ENCODE measurements at regions not wholly inside any gene's neighbourhood (a gene's known extent, or its start where the extent isn't known, plus 50 kb on each side); places are given as distances from the start of the nearest gene placed in this dataset.

DNA sequence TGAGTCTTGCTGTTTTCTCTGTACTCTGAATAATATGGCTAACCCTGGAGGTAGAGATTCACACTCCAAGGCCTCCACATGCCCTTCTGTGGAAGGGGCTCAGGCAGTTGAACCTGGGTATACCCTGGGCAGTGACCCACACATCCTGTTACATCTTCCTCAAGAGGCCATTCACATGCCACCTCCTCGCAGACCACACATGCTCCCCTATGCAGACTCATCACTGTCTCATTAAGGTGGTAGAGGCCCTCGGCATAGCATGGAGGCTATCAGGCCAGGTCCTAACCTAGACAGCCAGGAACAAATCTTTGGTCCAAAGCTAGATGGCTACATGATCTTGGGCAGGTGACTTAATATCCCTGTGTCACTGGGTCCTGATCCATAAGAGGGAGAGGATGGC lies 363.9 kb upstream of the ZNF507 start:
- no peak for DNase-seq (ENCODE audit: low read depth)

DNA sequence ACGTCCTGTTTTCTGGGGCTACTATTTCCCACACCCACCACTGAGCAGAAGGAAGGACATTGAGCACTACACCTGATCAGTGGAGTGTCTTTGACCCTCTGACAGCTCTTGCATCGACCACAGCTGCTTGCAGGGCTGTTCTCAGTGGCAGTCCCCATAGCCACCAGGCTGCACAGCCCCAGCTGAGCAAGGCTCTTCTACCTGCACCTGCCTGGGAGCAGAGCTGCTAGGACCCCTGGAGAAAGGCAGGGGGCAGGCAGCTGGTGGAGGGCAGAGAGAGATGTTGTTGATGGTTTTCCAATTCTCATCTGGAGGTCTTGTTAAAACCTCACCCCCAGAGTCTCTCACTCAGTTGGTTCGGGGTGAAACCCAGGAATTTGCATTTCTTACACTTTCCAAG lies 361.8 kb upstream of the ZNF507 start:
- DNase-seq (ENCODE audit: low read depth): no peak

DNA sequence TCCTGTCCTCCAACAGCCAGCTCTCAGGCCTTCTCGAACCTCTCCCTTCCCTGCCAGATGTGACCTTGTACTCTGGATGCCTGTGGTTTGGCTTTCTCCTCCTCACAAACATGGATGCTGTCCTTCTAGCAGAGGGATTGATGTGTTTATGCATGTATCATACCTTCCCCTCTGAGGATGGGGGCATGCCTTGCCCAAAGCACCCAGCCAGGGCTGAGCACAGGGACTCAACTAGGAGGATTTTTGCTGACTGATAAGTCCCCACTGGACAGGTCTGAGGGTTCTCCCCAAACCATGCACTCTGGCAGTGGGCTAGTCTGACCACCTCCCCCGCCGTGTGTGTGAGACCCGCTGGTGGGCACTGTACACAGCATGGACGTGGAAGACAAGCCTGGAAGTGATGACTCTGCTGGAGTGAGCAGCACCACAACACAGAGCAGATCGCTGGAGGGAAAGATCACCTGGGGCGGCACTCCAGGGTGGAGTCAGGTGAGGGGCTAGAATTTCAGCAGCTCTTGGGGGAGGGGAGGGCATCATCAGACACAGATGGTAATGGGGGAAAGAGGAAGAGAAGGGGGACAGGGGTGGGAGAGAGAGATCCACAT lies 360.3 kb upstream of the ZNF507 start:
- no peak for DNase-seq (ENCODE audit: low read depth)

DNA sequence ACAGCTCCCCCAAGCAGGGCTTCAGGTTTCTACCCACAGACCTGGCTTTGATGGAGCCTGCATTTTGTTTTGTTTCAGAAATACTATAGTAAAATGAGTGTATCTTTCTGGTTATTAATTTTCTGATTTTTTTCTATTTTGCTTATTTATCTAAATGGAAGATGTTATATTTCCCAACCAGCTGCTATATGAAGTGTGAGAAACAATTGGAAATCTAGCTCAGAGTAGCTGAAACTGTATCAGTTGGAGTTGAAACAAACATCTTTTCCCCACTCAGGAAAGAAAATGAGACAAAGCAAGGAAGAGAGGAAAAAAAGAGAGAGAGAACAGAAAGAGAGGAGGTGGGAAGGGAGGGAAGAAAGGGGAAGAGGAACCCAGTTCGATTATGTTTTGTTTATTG lies 358.5 kb upstream of the ZNF507 start:
- no peak for DNase-seq (ENCODE audit: low read depth)

DNA sequence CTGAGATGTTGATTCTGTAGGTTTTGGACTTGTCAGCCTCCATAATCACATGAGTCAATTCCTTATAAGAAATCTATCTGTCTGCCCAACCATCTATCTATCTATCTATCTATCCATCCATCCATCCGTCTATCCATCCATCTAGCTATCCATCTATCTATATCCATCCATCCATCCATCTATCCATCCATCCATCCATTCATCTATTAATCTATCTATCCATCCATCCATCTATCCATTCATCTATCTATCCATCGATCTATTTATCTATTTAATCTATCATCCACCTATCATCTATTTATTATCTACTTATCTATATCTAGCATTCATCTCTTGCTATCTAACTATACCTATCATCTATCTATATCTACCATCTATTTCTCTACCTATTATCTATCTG lies 357.2 kb upstream of the ZNF507 start:
- no peak for DNase-seq (ENCODE audit: low read depth)

DNA sequence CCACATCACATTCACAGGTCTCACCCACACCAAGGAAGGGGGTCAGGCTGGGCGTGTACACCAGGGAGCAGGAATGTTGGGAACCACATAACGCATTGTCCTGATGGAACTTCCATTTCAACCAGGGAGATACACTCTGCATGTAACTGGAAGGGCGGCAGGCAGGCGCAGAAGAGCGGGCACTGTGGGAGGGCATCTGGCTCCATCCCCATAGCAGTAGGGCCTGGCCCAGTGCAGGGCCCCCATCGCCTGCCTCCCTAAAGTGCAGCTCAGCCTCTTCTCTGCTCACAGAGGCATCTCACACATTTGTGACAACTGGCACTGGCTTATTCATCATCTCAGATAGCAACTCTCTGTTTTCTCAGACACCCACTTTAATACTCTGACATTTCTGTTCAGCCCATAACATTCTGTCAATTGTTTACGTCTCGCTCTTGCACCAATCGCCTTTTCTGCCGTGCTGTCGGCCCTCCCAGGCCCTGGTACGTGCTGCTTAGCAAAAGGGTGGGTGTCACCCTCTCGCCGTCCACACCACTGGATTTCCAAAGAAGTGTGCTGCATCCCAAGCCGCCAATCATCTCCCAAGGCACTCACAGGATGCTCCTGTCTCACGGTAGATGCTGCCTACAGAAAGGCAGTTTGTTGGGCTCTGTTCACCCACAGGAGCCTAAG lies 353.3 kb upstream of the ZNF507 start:
- no peak for DNase-seq (ENCODE audit: low read depth)

DNA sequence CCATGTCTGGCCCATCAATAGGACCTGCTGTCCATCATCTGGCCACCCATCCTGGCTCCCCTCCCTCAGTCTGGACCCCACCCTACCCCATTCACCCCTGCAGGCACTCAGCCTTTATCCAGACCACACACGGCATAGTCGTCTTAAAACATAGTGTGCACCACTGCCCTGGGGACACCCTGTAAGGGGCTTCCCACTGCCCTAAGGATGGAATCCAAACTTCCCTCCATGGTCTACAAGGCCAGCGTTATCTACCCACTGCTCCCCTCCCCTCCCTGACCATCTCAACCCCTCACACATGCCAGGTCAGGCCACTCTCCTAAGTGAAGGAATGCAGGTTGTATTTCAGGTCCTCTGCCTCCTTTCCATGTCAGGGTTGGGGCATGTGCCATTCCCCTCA lies 352.7 kb upstream of the ZNF507 start:
- DNase-seq (ENCODE audit: low read depth): no peak

DNA sequence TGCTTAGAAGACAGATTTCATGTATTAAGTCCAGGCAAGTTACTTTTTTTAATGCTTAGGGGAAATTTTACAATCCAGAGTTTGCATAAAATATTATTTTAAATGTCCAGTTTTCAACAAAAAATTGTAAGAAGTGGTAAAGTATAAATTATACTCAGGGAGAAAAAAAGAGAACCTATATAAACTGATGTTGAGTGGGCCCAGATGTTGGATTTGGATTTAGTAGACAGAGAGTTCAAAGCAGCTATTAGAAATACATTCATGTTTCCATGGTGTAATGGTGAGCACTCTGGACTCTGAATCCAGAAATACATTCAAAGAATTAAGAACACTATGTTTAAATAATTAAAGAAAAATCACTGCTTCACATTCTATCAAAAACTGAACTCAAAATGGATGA lies 349.9 kb upstream of the ZNF507 start:
- DNase-seq (ENCODE audit: low read depth): no peak

DNA sequence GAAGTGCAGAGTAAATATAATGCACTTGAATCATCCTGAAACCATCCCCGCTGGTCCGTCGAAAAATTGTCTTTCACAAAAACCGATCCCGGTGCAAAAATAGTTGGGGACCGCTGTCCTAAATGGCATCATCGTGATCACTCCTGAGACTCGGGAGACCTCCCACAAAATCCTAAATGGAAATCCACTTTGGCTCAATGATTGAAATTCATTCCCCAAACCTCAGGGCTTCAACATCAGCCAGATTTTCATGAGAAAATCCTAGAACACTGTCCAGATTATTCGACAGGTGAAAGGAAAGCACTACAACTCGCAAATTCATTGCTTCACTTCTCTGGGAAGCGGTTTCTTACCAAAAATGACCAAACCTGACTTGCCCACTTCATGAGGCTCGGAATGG lies 335.3 kb upstream of the ZNF507 start:
- DNase-seq (ENCODE audit: low read depth): no peak

DNA sequence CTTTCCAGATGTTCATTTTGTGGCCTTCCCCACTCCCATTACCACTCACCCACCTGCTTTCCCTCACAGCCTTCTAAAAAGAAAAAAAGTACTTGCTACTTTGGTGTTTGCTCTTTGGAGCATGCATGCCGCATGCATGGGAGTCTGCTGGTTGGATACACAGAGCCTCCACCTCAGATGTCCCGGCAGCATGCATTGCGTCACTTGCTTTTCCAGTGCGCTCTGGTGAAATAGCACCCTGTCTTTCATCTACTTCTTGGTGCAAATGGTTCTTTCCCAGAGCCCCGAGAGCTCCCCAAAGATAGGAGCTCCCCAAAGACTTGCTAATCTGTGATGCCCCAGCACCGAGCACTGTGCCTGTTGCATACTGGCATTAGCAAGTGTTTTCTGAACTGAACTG lies 333.2 kb upstream of the ZNF507 start:
- DNase-seq (ENCODE audit: low read depth): no peak

DNA sequence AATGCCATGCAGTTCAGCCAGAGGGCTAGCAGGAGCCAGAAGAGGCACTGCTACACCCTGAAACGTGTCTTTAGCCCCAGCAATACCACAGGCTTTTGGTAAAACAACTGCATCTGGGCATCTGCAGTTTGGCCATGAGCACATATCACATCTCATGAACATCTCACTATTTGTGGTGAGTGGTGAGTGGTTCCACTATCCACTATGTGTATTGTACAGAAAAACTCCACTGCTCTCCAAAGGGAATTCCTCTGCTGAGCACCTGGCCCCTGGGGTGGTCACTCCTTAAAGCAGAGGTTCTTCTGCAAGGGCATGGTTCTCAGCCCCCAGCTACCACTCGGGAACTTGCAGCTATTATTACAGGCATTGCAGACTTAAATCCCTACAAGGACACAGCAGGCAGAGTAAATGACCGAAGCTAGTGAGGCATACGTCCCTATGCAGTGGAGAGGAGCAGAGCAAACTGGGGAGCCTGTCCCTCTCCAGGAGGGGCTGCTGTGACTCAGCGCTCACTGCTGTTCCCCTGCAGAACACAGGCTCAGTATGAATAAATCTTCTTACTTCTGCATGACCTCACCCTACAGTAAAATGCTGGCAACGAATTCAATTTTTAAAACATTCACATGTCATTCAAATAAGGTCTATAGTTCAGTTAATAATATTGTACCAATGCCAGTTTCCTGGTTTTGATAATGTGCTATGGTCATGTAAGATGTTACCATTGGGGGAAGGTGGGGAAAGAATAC lies 332.4 kb upstream of the ZNF507 start:
- DNase-seq (ENCODE audit: low read depth): no peak

DNA sequence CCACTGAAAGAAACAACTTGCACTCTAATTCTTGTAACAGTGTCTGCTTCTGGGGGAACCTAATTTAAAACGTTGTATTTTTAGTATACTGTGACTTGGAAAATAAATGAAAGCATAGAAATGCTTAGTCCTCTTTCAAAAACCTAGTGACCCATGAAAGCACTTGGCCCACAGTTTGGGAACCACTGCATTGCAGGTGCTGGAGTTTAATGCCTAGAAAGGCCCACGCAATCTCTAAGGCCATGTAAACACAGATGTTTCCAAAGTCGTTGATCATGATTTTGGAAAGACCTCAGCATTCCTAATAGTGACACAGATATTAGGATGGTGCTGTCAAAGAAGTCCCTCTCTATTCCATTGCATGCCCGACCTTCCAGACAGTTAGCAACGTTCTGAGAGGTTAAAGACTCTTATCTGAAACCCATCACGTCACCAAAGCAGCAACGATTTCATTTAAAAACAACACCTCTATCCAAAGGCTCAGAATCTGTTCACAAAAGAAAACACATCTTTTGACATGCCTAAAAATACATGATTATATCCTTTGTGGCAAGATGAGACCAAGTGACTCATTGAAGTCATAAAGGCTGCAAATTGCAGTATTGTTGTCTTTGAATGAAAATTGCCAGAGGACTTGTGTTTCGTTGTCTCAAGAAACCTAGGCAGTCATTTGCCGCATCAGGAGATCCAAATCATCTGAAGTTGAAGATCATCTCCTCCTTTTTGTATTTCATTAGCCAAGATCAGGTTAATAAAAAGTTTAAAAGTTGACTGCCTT lies 328.0 kb upstream of the ZNF507 start:
- no peak for DNase-seq (ENCODE audit: low read depth)

DNA sequence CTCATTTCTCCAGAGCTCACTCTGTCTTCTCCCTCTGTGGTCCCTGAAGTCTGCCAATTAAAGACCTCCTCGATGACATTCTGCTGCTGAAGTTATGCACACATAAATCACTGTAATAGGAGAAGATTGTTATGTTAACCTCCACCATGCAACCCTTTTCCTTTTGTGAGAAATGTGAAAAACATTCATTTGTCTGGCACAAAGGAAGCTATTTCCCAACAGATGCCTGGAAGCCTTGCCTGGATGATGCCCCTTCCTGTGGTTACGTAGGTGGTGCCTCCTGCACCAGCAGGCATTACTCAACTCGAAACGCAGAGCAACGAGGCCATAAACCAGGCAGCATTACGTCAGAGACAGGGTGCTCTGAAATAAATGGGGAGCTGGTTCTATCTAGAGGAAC lies 327.4 kb upstream of the ZNF507 start:
- no peak for DNase-seq (ENCODE audit: low read depth)

DNA sequence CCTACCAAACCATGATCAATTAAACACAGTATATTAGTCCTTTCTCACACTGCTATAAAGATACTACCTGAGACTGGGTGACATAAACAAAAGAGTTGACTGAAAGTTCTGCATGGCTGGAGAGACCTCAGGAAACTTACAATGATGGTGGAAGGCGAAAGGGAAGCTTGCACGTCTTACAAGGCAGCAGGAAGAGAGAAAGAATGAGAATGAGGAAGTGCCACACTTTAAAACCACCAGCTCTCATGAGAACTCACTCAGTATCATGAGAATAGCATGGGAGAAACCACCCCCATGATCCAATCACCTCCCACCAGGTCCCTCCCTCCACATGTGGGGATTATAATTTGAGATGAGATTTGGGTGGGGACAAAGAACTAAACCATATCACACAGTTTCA lies 324.9 kb upstream of the ZNF507 start:
- DNase-seq (ENCODE audit: low read depth): no peak

DNA sequence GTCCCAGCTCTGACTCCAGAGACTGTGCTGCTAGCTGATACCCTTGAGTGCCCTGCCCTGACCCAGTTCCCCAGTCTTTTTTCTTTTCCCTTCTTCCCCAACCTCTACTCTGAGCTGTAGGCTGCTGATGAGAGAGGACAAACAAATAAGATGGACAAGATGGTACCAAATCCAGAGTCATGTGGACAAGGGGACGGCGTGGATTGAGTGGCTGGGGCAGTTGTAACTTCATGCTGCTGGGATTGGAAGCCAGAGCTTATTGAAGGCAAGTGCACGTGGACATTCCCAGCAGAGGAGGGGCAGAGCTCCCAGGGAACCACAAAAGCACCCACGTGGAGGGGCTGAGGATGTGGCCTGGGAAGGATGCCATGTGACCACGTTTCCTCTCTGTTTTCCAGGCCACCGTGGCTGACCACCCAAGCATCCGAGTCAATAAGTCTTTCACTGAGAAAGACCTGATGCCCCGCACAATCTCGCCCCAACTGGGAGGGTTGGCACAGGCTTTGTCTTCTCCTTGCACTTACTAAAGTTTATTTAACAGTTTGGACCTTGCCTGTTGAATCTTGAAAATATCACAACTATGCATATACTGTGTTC lies 323.3 kb upstream of the ZNF507 start:
- no peak for DNase-seq (ENCODE audit: low read depth)

DNA sequence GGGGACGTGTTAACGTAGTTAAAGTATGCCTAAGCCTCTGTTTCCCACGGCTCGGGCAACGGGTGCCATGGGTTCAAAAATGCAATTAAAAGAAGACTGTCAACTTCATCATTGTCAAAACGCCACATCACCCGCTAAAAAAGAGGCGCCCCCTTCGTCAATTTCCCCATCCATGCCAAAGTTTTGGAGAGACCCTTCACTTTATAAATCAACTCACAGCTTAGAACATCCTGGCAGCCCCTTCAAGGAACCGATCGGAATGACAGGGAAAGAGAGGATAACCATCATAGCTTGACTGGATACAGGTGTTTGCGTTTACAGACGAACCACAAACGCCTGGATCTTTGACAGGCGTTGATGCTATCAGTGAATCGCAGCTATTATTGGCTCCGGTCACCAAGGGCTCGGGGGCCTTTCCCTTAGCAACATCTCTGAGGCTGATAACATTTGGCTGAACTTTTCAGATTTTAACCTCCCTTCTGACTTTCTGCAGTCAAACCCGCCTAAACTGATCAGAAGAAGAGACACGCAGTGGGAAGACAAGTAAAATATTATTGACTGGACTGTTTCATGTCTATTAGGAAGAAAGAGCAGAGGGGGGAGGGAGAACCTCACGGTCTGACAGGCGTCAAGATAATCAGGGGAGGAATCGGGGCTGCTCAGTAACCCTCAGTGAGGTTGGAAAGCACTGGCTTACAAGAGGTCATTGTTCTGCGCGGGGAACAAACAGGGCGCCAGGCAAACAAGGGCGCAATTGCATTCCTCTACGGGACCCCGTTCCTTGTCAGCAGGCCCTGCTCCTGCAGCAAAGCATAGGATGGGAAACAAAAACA lies 322.5 kb upstream of the ZNF507 start:
- no peak for DNase-seq (ENCODE audit: low read depth)

DNA sequence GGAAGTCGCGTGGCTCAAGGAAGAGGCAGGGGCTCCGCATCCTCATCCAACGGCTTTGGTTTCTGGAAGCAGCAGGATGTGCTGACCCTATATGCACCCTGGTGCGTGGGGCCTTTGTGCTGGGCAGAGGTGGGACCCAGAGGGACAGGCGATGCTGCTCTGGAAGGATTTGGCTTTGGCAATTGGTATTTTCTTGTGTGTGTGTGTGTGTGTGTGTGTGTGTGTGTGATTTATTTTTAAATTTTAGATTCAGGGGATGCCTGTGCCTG lies 321.9 kb upstream of the ZNF507 start:
- DNase-seq (ENCODE audit: low read depth): no peak

DNA sequence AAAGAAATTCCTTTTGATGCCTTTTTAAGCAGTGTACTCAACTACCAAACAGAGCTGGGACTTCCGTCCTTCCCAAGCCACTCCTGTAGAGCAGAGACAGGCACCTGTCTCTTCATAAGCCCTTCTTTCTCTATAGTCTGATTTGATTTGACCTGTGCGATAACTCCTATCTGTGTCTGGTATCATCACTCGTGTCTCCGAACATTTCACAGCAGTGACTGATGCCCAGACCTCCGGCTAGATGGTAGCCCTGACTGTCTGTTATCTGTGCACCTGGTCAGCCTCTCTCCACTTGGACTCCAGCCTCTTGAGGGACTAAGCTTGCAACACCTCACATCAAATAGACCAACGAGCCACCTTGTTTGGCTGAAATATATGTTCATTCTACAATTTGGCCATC lies 316.2 kb upstream of the ZNF507 start:
- no peak for DNase-seq (ENCODE audit: low read depth)

DNA sequence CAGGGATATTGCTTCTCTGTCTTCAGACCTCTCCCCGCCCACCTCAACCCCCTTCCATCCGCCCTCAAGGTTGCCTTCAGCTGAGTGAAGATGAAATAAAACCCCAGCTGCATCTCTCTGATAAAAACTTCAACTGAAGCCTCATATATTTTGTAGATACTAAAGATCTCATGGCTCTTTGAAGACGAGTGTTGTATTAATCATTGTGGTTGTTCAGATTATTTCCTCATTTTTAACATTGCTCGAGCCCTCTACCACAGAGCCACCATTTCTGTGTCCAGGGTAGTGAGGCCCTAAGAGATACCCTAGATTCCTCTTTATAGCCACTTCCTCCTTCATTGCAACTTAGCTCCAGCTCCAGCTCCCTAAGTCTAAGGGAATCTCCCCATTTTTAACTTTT lies 312.8 kb upstream of the ZNF507 start:
- DNase-seq (ENCODE audit: low read depth): no peak

DNA sequence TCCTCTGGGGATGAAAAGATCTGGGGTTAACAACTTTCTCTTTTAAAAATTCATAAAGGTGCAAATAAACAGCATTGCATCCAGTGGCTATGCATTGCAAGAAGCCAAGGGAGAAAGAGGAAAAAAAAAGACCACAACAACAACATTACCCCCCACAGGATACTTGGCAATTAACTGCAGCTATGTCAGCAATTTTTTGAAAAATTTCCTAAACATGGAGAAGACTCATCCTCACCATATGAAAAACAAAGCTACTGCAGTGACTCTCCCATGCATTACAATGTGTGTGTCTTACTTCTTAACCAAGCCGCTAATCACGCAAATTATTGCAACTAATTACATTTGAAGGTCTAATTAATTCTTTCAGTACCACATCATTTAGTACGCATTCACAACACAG lies 309.8 kb upstream of the ZNF507 start:
- no peak for DNase-seq (ENCODE audit: low read depth)

DNA sequence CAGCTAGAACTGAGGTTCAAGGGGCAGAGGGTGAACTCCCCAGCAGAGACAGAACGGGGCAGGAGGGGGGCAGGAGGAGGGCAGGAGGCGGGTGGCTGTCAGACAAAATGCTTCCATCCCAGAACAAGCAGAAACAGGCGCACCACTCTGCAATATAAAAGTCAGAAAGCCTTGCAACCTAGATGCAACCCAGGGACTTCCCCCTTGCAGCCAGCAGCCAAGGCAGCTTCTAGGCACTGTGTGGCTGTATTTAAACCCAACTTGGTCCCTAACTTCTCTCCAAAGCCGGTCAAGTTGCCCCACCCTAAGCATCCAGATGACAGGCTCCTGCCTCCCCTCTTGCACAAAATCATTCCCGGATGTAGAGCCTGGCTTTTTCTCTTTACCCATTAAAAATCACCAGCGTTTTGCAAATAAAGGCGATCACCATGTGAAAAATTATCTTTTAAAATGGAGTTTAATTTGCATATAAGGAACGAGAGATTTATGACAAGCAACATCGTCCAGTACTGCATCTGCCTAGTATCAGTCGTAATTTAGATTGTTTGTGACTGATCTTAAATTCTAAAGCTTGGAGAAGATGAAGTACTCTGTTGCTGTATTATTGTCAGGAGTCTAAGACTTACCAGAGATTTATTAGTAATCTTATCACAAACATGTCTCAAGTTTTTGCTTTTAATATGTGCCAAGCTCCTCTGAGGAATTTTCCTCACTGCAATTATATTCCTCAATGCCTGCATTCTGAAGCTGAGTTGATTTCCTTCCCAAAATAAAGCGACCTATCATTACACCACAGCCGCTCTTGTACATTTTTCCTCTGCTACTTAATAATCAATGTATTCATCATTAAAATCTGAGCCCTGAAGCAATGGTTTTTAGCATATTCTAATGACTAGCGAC lies 307.1 kb upstream of the ZNF507 start:
- no peak for DNase-seq (ENCODE audit: low read depth)
